HEK293 (cell line): ENCODE measurements at regions not wholly inside any gene's neighbourhood (a gene's known extent, or its start where the extent isn't known, plus 50 kb on each side); places are given as distances from the start of the nearest gene placed in this dataset.
"Not testable (repeated sequence)": the region's sequence is repeated elsewhere in the genome, so short reads cannot be mapped to it uniquely, and the experiment has no call there.

Experiments
- CTCF ChIA-PET: fragments of 350-600 bp; formaldehyde crosslinking; extraction: SDS; loops from one replicate; lab custom pipeline; 2021; ENCODE audit warnings: antibody characterized with exemption; lab: Yijun Ruan, JAX
- POLR2A ChIA-PET: fragments of 300-600 bp; formaldehyde crosslinking; extraction: SDS; loops from one replicate; lab custom pipeline; 2020; ENCODE audit warnings: antibody characterized with exemption, inconsistent platforms; lab: Yijun Ruan, JAX
- H3K27ac ChIP-seq: fragments of 200-500 bp; sonication (Bioruptor generic); 2 replicates; pipeline ENCODE4 v1.5.1; 2014; ENCODE audit warnings: low read depth, low read length, control low read depth, inconsistent platforms; ENCODE audit errors: extremely low read depth
- H3K36me3 ChIP-seq, 2 experiments: fragments of 200-500 bp in 1 of 2; sonication (Bioruptor generic) in 1 of 2; 1 replicate in 1 of 2; 2 replicates in 1 of 2; pipeline ENCODE4 v1.5.1; 2014 to 2017; ENCODE audit warnings: inconsistent platforms in 2 of 2, low read length in 2 of 2; ENCODE audit not compliant: control insufficient read depth in 2 of 2, insufficient read depth in 1 of 2
- H3K4me1 ChIP-seq: fragments of 200-500 bp; sonication (Bioruptor generic); 2 replicates; pipeline ENCODE4 v1.5.1; 2014; ENCODE audit warnings: mild to moderate bottlenecking, low read length, inconsistent platforms; ENCODE audit not compliant: control insufficient read depth, insufficient read depth
- H3K4me3 ChIP-seq: 2 replicates; pipeline ENCODE4 v1.5.1; 2011; ENCODE audit warnings: low read depth, mild to moderate bottlenecking, control low read depth, low read length, moderate library complexity
- H3K9me3 ChIP-seq: fragments of 200-500 bp; sonication (Bioruptor generic); 2 replicates; pipeline ENCODE4 v1.5.1; 2014; ENCODE audit warnings: low read depth, low read length, inconsistent platforms; ENCODE audit not compliant: control insufficient read depth, insufficient read depth
- IKZF3 ChIP-seq: fragments of 450-650 bp; IDR thresholded peaks from 2 replicates; pipeline ENCODE4 v1.5.0; 2018; ENCODE audit warnings: missing biosample characterization, mild to moderate bottlenecking, missing genetic modification characterization, moderate library complexity
- MYNN ChIP-seq: fragments of 450-650 bp; formaldehyde crosslinking; IDR thresholded peaks from 2 replicates; pipeline ENCODE4 v1.5.1; 2016; ENCODE audit warnings: missing biosample characterization, missing genetic modification characterization, borderline replicate concordance
- OSR2 ChIP-seq: fragments of 450-650 bp; formaldehyde crosslinking; IDR thresholded peaks from 2 replicates; pipeline ENCODE4 v1.5.1; 2016; ENCODE audit warnings: missing biosample characterization, missing genetic modification characterization
- REPIN1 ChIP-seq: fragments of 450-650 bp; formaldehyde crosslinking; IDR thresholded peaks from 2 replicates; pipeline ENCODE4 v1.5.1; 2017; ENCODE audit warnings: missing biosample characterization, missing genetic modification characterization, low read depth
- SCRT1 ChIP-seq: fragments of 450-650 bp; formaldehyde crosslinking; IDR thresholded peaks from 2 replicates; pipeline ENCODE4 v1.5.1; 2016; ENCODE audit warnings: missing biosample characterization, missing genetic modification characterization, borderline replicate concordance
- SCRT2 ChIP-seq: fragments of 450-650 bp; formaldehyde crosslinking; IDR thresholded peaks from 2 replicates; pipeline ENCODE4 v1.5.1; 2016; ENCODE audit warnings: missing biosample characterization, missing genetic modification characterization
- ZBTB1 ChIP-seq: fragments of 450-650 bp; formaldehyde crosslinking; IDR thresholded peaks from 2 replicates; pipeline ENCODE4 v1.5.1; 2016; ENCODE audit warnings: missing biosample characterization, missing genetic modification characterization
- ZBTB17 ChIP-seq: fragments of 450-650 bp; formaldehyde crosslinking; IDR thresholded peaks from 2 replicates; pipeline ENCODE4 v1.5.1; 2016; ENCODE audit warnings: missing biosample characterization, missing genetic modification characterization
- ZBTB21 ChIP-seq: fragments of 450-650 bp; formaldehyde crosslinking; IDR thresholded peaks from 2 replicates; pipeline ENCODE4 v1.5.1; 2017; ENCODE audit warnings: missing biosample characterization, missing genetic modification characterization
- ZFP69B ChIP-seq: fragments of 450-650 bp; formaldehyde crosslinking; IDR thresholded peaks from 2 replicates; pipeline ENCODE4 v1.5.1; 2016; ENCODE audit warnings: missing biosample characterization, missing genetic modification characterization
- ZNF114 ChIP-seq: fragments of 450-650 bp; formaldehyde crosslinking; IDR thresholded peaks from 2 replicates; pipeline ENCODE4 v1.5.0; 2017; ENCODE audit warnings: missing biosample characterization, missing genetic modification characterization
- ZNF266 ChIP-seq: fragments of 450-650 bp; formaldehyde crosslinking; IDR thresholded peaks from 2 replicates; pipeline ENCODE4 v1.5.1; 2016; ENCODE audit warnings: missing biosample characterization, missing genetic modification characterization, low read depth
- ZNF335 ChIP-seq: fragments of 450-650 bp; formaldehyde crosslinking; conservative IDR thresholded peaks from 2 replicates; pipeline ENCODE4 v1.5.1; 2016; ENCODE audit warnings: missing biosample characterization, missing genetic modification characterization
- ZNF394 ChIP-seq: fragments of 450-650 bp; formaldehyde crosslinking; IDR thresholded peaks from 2 replicates; pipeline ENCODE4 v1.5.1; 2016; ENCODE audit warnings: missing biosample characterization, missing genetic modification characterization, mild to moderate bottlenecking, moderate library complexity, borderline replicate concordance
- ZNF404 ChIP-seq: fragments of 450-650 bp; formaldehyde crosslinking; IDR thresholded peaks from 2 replicates; pipeline ENCODE4 v1.5.1; 2017; ENCODE audit warnings: missing biosample characterization, missing genetic modification characterization
- ZNF514 ChIP-seq: fragments of 450-650 bp; formaldehyde crosslinking; IDR thresholded peaks from 2 replicates; pipeline ENCODE4 v1.5.1; 2016; ENCODE audit warnings: missing biosample characterization, missing genetic modification characterization
- ZNF585B ChIP-seq: fragments of 450-650 bp; formaldehyde crosslinking; IDR thresholded peaks from 2 replicates; pipeline ENCODE4 v1.5.1; 2016; ENCODE audit warnings: missing biosample characterization, missing genetic modification characterization
- ZNF621 ChIP-seq: fragments of 450-650 bp; formaldehyde crosslinking; IDR thresholded peaks from 2 replicates; pipeline ENCODE4 v1.5.1; 2017; ENCODE audit warnings: missing biosample characterization, missing genetic modification characterization
- ZNF660 ChIP-seq: fragments of 450-650 bp; IDR thresholded peaks from 2 replicates; pipeline ENCODE4 v1.5.1; 2018; ENCODE audit warnings: missing biosample characterization, mild to moderate bottlenecking, missing genetic modification characterization
- ZNF701 ChIP-seq: fragments of 450-650 bp; formaldehyde crosslinking; IDR thresholded peaks from 2 replicates; pipeline ENCODE4 v1.5.1; 2016; ENCODE audit warnings: missing biosample characterization, missing genetic modification characterization
- ZNF707 ChIP-seq: fragments of 450-650 bp; formaldehyde crosslinking; IDR thresholded peaks from 2 replicates; pipeline ENCODE4 v1.5.1; 2016; ENCODE audit warnings: missing biosample characterization, missing genetic modification characterization
- ZNF776 ChIP-seq: fragments of 450-650 bp; formaldehyde crosslinking; IDR thresholded peaks from 2 replicates; pipeline ENCODE4 v1.5.0; 2017; ENCODE audit warnings: missing biosample characterization, missing genetic modification characterization, borderline replicate concordance
- TF ChIP-seq, protein P1 (sequence below): fragments of 450-650 bp; IDR thresholded peaks from 2 replicates; pipeline ENCODE4 v1.5.1; 2018; ENCODE audit warnings: missing biosample characterization, missing genetic modification characterization
- TF ChIP-seq, protein P2 (sequence below): fragments of 450-650 bp; formaldehyde crosslinking; IDR thresholded peaks from 2 replicates; pipeline ENCODE4 v1.5.1; 2016; ENCODE audit warnings: missing biosample characterization, missing genetic modification characterization, borderline replicate concordance
- TF ChIP-seq, protein P3 (sequence below): fragments of 450-650 bp; IDR thresholded peaks from 2 replicates; pipeline ENCODE4 v1.5.1; 2018; ENCODE audit warnings: missing biosample characterization, mild to moderate bottlenecking, missing genetic modification characterization

DNA sequence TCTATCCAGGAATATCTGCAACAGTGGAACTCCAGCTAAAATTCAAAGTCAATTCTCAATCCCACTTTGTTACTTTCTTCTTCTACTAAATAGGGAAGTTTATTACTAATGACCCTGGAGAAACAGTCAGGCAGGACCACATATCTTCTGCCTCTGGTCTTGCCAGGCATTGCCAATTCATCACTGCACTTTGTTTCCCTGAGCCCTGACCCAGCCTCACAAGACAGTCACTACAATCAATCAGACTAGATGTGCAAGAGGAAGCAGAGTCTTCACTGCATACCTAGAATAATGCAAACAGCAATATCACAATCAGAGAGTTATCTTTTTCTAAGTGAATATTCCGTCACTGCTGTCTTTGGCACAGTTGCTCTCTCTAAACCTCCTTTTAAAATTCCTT is 74.9 kb upstream of the GAS1 start:
- TF ChIP-seq ZNF266 (tag by site-specific recombination) = no peak
- TF ChIP-seq IKZF3 (tag by site-specific recombination) = no peak
- no peak for TF ChIP-seq ZNF514 (tag by site-specific recombination)
- peak; percentile 62 for TF ChIP-seq ZBTB17 (tag by site-specific recombination)
- no peak for TF ChIP-seq ZNF660 (tag by site-specific recombination)
- H3K4me1 ChIP-seq = no peaks in the 10 kb centered on the region
- ChIA-PET CTCF (no interaction called here), POLR2A (no interaction called here)
- H3K36me3 ChIP-seq = no peaks in the 10 kb centered on the region
- no peaks in the 10 kb centered on the region for H3K9me3 ChIP-seq
- no peak overlapping the region for H3K27ac ChIP-seq
- no peak overlapping the region for H3K4me3 ChIP-seq

DNA sequence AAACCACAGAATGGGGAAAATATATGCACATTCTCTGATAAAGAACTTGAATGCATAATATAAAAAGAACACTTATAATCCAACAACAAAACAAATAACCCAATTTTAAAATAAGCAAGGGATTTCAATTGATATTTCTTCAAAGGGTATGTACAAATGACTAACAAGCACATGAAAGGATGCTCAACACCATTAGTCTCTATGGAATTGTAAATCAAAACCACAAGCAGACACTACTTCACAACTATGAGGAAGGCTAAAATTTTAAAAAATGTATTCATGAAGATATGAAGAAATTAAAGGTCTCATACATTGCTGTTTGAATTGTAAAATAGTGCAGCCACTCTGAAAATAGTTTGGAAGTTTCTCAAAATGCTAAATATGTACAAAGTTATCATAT is 78.9 kb upstream of the GAS1 start:
- POLR2A ChIA-PET = no interaction called here
- CTCF ChIA-PET = no interaction called here
- Histone ChIP-seq H3K36me3 (no peaks in the 10 kb centered on the region), H3K9me3 (no peaks in the 10 kb centered on the region), H3K4me1 (no peaks in the 10 kb centered on the region), H3K4me3 (no peak overlapping the region), H3K27ac (no peak overlapping the region)
- TF ChIP-seq ZBTB1 (tag by site-specific recombination) (no peak), ZNF776 (no peak)

DNA sequence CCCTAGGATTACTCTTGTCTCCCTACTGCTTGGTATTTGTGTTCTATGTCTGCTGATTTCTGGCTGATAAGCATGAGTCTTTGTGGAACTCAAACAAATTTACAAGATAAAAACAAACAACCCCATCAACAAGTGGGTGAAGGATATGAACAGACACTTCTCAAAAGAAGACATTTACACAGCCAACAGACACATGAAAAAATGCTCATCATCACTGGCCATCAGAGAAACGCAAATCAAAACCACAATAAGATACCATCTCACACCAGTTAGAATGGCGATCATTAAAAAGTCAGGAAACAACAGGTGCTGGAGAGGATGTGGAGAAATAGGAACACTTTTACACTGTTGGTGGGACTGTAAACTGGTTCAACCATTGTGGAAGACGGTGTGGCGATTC is 81.5 kb upstream of the GAS1 start:
- H3K27ac ChIP-seq, H3K4me3 ChIP-seq, H3K36me3 ChIP-seq, POLR2A ChIA-PET: not testable (repeated sequence)
- TF ChIP-seq SCRT2 (tag by site-specific recombination) (peak; percentile 87), SCRT1 (peak; percentile 88)
- TF ChIP-seq, all 188 proteins: peak for 2; not testable (repeated sequence) for 186
- H3K9me3 ChIP-seq, H3K4me1 ChIP-seq: not testable (repeated sequence)
- CTCF ChIA-PET = interaction anchor here (0.8 kb wide), 1 partner anchor 314 kb away, joined by 4 read pairs; no protein-coding TSS in a partner anchor

DNA sequence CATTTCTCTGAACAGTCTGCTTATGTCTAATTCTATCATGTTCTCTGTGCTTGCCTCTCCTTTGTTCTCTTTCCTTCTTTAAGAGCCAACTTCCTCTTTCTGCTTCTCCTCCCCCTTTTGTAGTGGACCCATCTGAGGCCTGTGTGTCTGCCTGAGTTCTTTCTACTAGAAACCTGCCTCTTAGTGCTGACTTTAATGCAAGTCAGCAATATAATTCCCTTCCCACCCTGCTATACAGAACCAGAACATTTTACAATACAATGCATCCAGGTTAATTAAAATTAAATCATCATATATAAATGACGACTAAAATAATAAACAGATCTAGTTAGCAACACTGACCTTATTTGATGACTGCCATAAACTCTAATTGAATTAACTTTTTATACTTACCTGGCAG is 82.6 kb upstream of the GAS1 start:
- no peak overlapping the region for H3K27ac ChIP-seq
- H3K36me3 ChIP-seq = no peaks in the 10 kb centered on the region
- POLR2A ChIA-PET = no interaction called here
- H3K9me3 ChIP-seq = no peaks in the 10 kb centered on the region
- CTCF ChIA-PET = no interaction called here
- no peaks in the 10 kb centered on the region for H3K4me1 ChIP-seq
- no peak overlapping the region for H3K4me3 ChIP-seq
- TF ChIP-seq ZBTB21 = no peak
- no peak for TF ChIP-seq OSR2
- TF ChIP-seq REPIN1 (tag by site-specific recombination) = no peak
- TF ChIP-seq ZNF114 (tag by site-specific recombination) = no peak
- TF ChIP-seq ZNF404 (tag by site-specific recombination) = no peak
- TF ChIP-seq, protein P1, sequence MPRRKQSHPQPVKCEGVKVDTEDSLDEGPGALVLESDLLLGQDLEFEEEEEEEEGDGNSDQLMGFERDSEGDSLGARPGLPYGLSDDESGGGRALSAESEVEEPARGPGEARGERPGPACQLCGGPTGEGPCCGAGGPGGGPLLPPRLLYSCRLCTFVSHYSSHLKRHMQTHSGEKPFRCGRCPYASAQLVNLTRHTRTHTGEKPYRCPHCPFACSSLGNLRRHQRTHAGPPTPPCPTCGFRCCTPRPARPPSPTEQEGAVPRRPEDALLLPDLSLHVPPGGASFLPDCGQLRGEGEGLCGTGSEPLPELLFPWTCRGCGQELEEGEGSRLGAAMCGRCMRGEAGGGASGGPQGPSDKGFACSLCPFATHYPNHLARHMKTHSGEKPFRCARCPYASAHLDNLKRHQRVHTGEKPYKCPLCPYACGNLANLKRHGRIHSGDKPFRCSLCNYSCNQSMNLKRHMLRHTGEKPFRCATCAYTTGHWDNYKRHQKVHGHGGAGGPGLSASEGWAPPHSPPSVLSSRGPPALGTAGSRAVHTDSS (tag by site-specific recombination) = no peak
- no peak for TF ChIP-seq SCRT1
- no peak for TF ChIP-seq ZNF394 (tag by site-specific recombination)
- TF ChIP-seq ZNF621 (tag by site-specific recombination) = no peak
- TF ChIP-seq, protein P2, sequence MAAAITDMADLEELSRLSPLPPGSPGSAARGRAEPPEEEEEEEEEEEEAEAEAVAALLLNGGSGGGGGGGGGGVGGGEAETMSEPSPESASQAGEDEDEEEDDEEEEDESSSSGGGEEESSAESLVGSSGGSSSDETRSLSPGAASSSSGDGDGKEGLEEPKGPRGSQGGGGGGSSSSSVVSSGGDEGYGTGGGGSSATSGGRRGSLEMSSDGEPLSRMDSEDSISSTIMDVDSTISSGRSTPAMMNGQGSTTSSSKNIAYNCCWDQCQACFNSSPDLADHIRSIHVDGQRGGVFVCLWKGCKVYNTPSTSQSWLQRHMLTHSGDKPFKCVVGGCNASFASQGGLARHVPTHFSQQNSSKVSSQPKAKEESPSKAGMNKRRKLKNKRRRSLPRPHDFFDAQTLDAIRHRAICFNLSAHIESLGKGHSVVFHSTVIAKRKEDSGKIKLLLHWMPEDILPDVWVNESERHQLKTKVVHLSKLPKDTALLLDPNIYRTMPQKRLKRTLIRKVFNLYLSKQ = no peak
- TF ChIP-seq, protein P3, sequence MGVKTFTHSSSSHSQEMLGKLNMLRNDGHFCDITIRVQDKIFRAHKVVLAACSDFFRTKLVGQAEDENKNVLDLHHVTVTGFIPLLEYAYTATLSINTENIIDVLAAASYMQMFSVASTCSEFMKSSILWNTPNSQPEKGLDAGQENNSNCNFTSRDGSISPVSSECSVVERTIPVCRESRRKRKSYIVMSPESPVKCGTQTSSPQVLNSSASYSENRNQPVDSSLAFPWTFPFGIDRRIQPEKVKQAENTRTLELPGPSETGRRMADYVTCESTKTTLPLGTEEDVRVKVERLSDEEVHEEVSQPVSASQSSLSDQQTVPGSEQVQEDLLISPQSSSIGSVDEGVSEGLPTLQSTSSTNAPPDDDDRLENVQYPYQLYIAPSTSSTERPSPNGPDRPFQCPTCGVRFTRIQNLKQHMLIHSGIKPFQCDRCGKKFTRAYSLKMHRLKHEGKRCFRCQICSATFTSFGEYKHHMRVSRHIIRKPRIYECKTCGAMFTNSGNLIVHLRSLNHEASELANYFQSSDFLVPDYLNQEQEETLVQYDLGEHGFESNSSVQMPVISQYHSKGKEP = no peak
- TF ChIP-seq ZNF585B (tag by site-specific recombination) = no peak
- TF ChIP-seq ZNF701 (tag by site-specific recombination) = no peak
- no peak for TF ChIP-seq ZNF707 (tag by site-specific recombination)
- TF ChIP-seq SCRT2 (tag by site-specific recombination) = no peak
- no peak for TF ChIP-seq MYNN (tag by site-specific recombination)
- TF ChIP-seq ZFP69B (tag by site-specific recombination) = no peak
- no peak for TF ChIP-seq ZNF335 (tag by site-specific recombination)
